ENCODE measurements at regions not wholly inside any gene's neighbourhood (a gene's known extent, or its start where the extent isn't known, plus 50 kb on each side); places are given as distances from the start of the nearest gene placed in this dataset.

DNA sequence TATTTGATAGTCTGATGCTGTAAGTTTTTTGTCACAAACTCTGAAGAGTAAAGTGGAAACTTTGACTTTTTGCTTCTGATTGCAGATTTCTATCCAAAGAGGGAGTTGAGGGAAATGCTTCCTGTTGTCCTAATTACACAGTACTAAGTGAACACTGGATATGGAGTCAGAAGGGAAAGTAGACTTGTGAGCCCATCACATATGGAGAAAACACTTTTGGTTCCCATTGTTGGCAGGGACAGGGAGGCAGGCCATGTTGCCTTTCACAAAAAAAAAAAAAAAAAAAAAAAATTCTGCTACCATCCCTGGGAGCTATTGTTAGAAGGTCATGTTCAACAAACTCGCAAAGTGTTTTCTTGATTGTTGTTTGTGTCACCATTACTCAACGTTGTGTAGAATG is 144.3 kb downstream of the RPIA start:
- Histone ChIP-seq H4K20me1 (ENCODE audit: insufficient read depth, low read length) (no peaks in the 10 kb centered on the region), H3K9me3 (ENCODE audit: low read length) (no peaks in the 10 kb centered on the region), H3K4me3 (ENCODE audit: low read depth, low read length, poor library complexity, severe bottlenecking) (peak overlapping the region; percentile 66), H3K9me2 (ENCODE audit: insufficient read depth, low read length) (no peaks in the 10 kb centered on the region), H3K36me3 (ENCODE audit: insufficient read depth, low read length) (no peaks in the 10 kb centered on the region), H3K4me1 (ENCODE audit: insufficient read depth, low read length, poor library complexity, severe bottlenecking) (peaks cover 98% of the 10 kb centered on the region), H3K27ac (ENCODE audit: low read depth, low read length, poor library complexity, severe bottlenecking) (peak overlapping the region; percentile 100), H3K79me2 (ENCODE audit: insufficient read depth, low read depth, low read length) (peaks cover 82% of the 10 kb centered on the region), H2AFZ (ENCODE audit: low read length) (peak overlapping the region; percentile 22; the same call in 1 of the 2 replicates), H3K4me2 (ENCODE audit: low read length) (peak overlapping the region; percentile 83)
- peak; percentile 62 for DNase-seq (ENCODE audit: low spot score)
- no TSS peak for BruUV-seq (replicated peaks)
- ChIA-PET POLR2A (interaction anchor here (0.6 to 26.4 kb wide), 7 partner anchors 17 to 307 kb away, joined by 3 to 2147 read pairs (median 21); no protein-coding TSS in a partner anchor), CTCF (ENCODE audit: unreplicated experiment) (no interaction called here)
- intact Hi-C loops (cut with micrococcal nuclease; ENCODE audit: unreplicated experiment), result no loop called here
- no peak for TF ChIP-seq EZH2phosphoT487 (IDR thresholded peaks at IDR 0.05; ENCODE audit: borderline replicate concordance, low read depth, low read length)
- TF ChIP-seq, protein P1, sequence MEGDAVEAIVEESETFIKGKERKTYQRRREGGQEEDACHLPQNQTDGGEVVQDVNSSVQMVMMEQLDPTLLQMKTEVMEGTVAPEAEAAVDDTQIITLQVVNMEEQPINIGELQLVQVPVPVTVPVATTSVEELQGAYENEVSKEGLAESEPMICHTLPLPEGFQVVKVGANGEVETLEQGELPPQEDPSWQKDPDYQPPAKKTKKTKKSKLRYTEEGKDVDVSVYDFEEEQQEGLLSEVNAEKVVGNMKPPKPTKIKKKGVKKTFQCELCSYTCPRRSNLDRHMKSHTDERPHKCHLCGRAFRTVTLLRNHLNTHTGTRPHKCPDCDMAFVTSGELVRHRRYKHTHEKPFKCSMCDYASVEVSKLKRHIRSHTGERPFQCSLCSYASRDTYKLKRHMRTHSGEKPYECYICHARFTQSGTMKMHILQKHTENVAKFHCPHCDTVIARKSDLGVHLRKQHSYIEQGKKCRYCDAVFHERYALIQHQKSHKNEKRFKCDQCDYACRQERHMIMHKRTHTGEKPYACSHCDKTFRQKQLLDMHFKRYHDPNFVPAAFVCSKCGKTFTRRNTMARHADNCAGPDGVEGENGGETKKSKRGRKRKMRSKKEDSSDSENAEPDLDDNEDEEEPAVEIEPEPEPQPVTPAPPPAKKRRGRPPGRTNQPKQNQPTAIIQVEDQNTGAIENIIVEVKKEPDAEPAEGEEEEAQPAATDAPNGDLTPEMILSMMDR (conservative IDR thresholded peaks at IDR 0.05; ENCODE audit: low read length), result no peak

DNA sequence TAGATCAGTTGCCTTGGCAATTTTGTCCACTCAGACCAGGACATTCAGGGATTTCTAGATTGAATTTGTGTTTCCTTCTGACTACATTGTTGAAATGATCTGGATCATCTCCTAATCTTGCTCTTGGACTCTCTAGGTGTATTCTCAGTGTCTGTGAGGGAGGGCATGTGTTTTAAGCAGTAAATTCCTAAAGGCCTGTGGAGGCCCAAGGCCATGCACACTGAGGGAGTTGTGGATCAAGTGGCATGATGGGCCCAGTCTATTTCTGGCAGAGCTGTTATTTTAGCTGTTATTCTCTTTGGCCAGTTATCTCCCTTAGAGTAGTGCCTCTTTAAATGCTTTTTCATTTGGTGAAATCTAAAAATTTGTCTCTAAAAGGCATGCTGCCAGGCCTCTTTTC is 144.9 kb downstream of the RPIA start:
- ChIA-PET POLR2A (interaction anchor here (0.6 to 26.4 kb wide), 8 partner anchors 16 to 308 kb away, joined by 3 to 2147 read pairs (median 16); no protein-coding TSS in a partner anchor), CTCF (ENCODE audit: unreplicated experiment) (no interaction called here)
- TF ChIP-seq EZH2phosphoT487 (IDR thresholded peaks at IDR 0.05; ENCODE audit: borderline replicate concordance, low read depth, low read length), result no peak
- TF ChIP-seq, protein P1 (conservative IDR thresholded peaks at IDR 0.05; ENCODE audit: low read length), result no peak
- Histone ChIP-seq H2AFZ (ENCODE audit: low read length) (peak overlapping the region; percentile 22; the same call in 1 of the 2 replicates), H3K4me1 (ENCODE audit: insufficient read depth, low read length, poor library complexity, severe bottlenecking) (peaks cover 98% of the 10 kb centered on the region), H3K4me3 (ENCODE audit: low read depth, low read length, poor library complexity, severe bottlenecking) (peak overlapping the region; percentile 66), H3K9me3 (ENCODE audit: low read length) (no peaks in the 10 kb centered on the region), H4K20me1 (ENCODE audit: insufficient read depth, low read length) (no peaks in the 10 kb centered on the region), H3K79me2 (ENCODE audit: insufficient read depth, low read depth, low read length) (peaks cover 88% of the 10 kb centered on the region), H3K27ac (ENCODE audit: low read depth, low read length, poor library complexity, severe bottlenecking) (peak overlapping the region; percentile 100), H3K9me2 (ENCODE audit: insufficient read depth, low read length) (no peaks in the 10 kb centered on the region), H3K36me3 (ENCODE audit: insufficient read depth, low read length) (no peaks in the 10 kb centered on the region), H3K4me2 (ENCODE audit: low read length) (peak overlapping the region; percentile 83)
- intact Hi-C loops (cut with micrococcal nuclease; ENCODE audit: unreplicated experiment), result no loop called here
- no TSS peak for BruUV-seq (replicated peaks)
- peak; percentile 37 for DNase-seq (ENCODE audit: low spot score)

DNA sequence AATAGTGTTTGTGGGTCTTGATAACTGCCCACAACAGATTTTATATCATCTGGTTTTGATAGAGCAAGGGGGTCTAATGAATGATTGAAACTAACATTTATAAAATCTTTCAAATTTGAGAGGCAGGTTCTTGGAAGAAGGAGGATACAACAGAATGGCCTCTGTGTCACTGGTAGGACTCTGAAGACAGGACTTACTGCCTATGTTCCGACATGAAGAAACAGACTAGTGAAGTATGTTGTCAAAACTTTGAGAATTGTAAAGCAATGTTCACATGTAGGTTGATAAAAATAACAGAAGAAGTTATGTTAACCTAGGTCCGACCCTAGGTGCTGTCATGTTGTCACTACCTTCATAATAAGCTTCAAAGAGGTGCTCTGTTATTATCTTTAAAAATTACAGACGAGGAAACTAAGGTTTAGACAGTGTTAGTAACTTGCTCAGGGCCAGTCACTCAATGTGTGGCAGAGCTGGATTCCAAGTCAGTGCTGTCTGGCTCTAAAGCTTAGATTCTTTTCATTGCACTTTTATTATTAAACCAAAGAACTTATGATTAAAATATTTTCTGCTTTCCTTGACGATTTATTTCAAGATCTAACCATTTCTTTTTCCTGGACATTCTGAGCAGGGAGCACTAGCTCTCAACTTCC is 146.2 kb downstream of the RPIA start:
- intact Hi-C loops (cut with micrococcal nuclease; ENCODE audit: unreplicated experiment), result loop anchor here (1.0 kb wide), 4 partner anchors 9 to 83 kb away; no protein-coding TSS in a partner anchor
- Histone ChIP-seq H3K79me2 (ENCODE audit: insufficient read depth, low read depth, low read length) (peaks cover 92% of the 10 kb centered on the region), H2AFZ (ENCODE audit: low read length) (no peak overlapping the region), H3K27ac (ENCODE audit: low read depth, low read length, poor library complexity, severe bottlenecking) (peak overlapping the region; percentile 100), H3K9me2 (ENCODE audit: insufficient read depth, low read length) (no peaks in the 10 kb centered on the region), H3K4me2 (ENCODE audit: low read length) (peak overlapping the region; percentile 83), H3K4me3 (ENCODE audit: low read depth, low read length, poor library complexity, severe bottlenecking) (peak overlapping the region; percentile 66), H3K9me3 (ENCODE audit: low read length) (no peaks in the 10 kb centered on the region), H4K20me1 (ENCODE audit: insufficient read depth, low read length) (no peaks in the 10 kb centered on the region), H3K4me1 (ENCODE audit: insufficient read depth, low read length, poor library complexity, severe bottlenecking) (peaks cover 99% of the 10 kb centered on the region), H3K36me3 (ENCODE audit: insufficient read depth, low read length) (no peaks in the 10 kb centered on the region)
- ChIA-PET POLR2A (interaction anchor here (1.3 to 26.4 kb wide), 9 partner anchors 15 to 315 kb away, joined by 3 to 2147 read pairs (median 12); no protein-coding TSS in a partner anchor), CTCF (ENCODE audit: unreplicated experiment) (interaction anchor here (1.0 to 1.5 kb wide), 3 partner anchors 43 to 86 kb away, joined by 3 to 7 read pairs (median 5); no protein-coding TSS in a partner anchor)
- DNase-seq (ENCODE audit: low spot score), result peak; percentile 66
- TSS peak; percentile 91 for BruUV-seq (replicated peaks)
- TF ChIP-seq, protein P1 (conservative IDR thresholded peaks at IDR 0.05; ENCODE audit: low read length), result no peak
- no peak for TF ChIP-seq EZH2phosphoT487 (IDR thresholded peaks at IDR 0.05; ENCODE audit: borderline replicate concordance, low read depth, low read length)

Data from OCI-LY7 (cell line).